H1 (cell line): ENCODE measurements at regions not wholly inside any gene's neighbourhood (a gene's known extent, or its start where the extent isn't known, plus 50 kb on each side); places are given as distances from the start of the nearest gene placed in this dataset.

ENCODE experiments used
- CTCF ChIA-PET: fragments of 300-600 bp; sonication (Branson Sonifier 250); formaldehyde crosslinking; loops from one replicate; lab custom pipeline; 2021; ENCODE audit not compliant: partially characterized antibody; lab: Charles Lee
- POLR2A ChIA-PET: fragments of 300-600 bp; sonication (Branson Sonifier 250); formaldehyde crosslinking; loops from one replicate; lab custom pipeline; 2021; ENCODE audit warnings: inconsistent platforms; ENCODE audit not compliant: partially characterized antibody; lab: Charles Lee
- DNase-seq, 2 experiments: peaks; one replicate each; pipeline versions ENCODE4 v3.0.0 to v3.0.0-alpha.2; 2010 to 2022; ENCODE audit warnings: low spot score in 2 of 2, low read depth in 1 of 2, mixed read lengths in 1 of 2
- FAIRE-seq: peaks from 2 replicates; lab custom pipeline; 2011; peaks lifted over from hg19 to GRCh38; lab: Jason Lieb, UNC
- H2AFZ ChIP-seq: 2 replicates; pipeline ENCODE4 v1.8.1; 2012; ENCODE audit warnings: low read length, inconsistent platforms
- H2AK5ac ChIP-seq: 2 replicates; pipeline ENCODE4 v1.6.1; 2013; ENCODE audit warnings: low read depth, low read length
- H2BK120ac ChIP-seq: replicated peaks from 2 replicates; pipeline ENCODE3; 2013; ENCODE audit warnings: low read depth, low read length, inconsistent platforms
- H2BK12ac ChIP-seq: 2 replicates; pipeline ENCODE4 v1.6.1; 2013; ENCODE audit warnings: low read depth, low read length
- H2BK15ac ChIP-seq: 2 replicates; pipeline ENCODE4 v1.6.1; 2013; ENCODE audit warnings: low read length
- H2BK20ac ChIP-seq: 2 replicates; pipeline ENCODE4 v1.6.1; 2013; ENCODE audit warnings: low read length
- H2BK5ac ChIP-seq: 2 replicates; pipeline ENCODE4 v1.6.1; 2013; ENCODE audit warnings: low read depth, low read length
- H3K14ac ChIP-seq: 2 replicates; pipeline ENCODE4 v1.6.1; 2013; ENCODE audit warnings: inconsistent platforms; ENCODE audit not compliant: insufficient read length
- H3K18ac ChIP-seq: 2 replicates; pipeline ENCODE4 v1.6.1; 2013; ENCODE audit warnings: low read length; ENCODE audit errors: extremely low read depth
- H3K23ac ChIP-seq: 2 replicates; pipeline ENCODE4 v1.6.1; 2013; ENCODE audit warnings: inconsistent platforms; ENCODE audit not compliant: insufficient read length
- H3K23me2 ChIP-seq: 2 replicates; pipeline ENCODE4 v1.6.1; 2013; ENCODE audit warnings: low read depth, low read length
- H3K27ac ChIP-seq: 2 replicates; pipeline ENCODE4 v1.6.1; 2011; ENCODE audit warnings: low read depth, low read length, inconsistent platforms
- H3K27me3 ChIP-seq, 4 experiments: replicated peaks in 1 of 4; 1 replicate in 1 of 4; 2 replicates in 3 of 4; pipeline versions ENCODE4 v1.6.1 to v1.8.1; 2011 to 2013; ENCODE audit warnings: low read length in 3 of 4, mild to moderate bottlenecking in 3 of 4, inconsistent platforms in 2 of 4, mixed read lengths in 2 of 4, moderate library complexity in 1 of 4; ENCODE audit not compliant: control insufficient read depth in 3 of 4, insufficient read depth in 3 of 4; ENCODE audit errors: extremely low read depth in 1 of 4
- H3K36me3 ChIP-seq, 4 experiments: 2 replicates each; pipeline versions ENCODE4 v1.6.1 to v1.8.1; 2011 to 2013; ENCODE audit warnings: mild to moderate bottlenecking in 4 of 4, low read length in 3 of 4, moderate library complexity in 2 of 4, control low read depth in 1 of 4, inconsistent platforms in 1 of 4; ENCODE audit not compliant: insufficient read depth in 4 of 4, control insufficient read depth in 2 of 4
- H3K4ac ChIP-seq: replicated peaks from 2 replicates; pipeline ENCODE3; 2013; ENCODE audit warnings: low read length, low read depth, mixed read lengths, inconsistent platforms; ENCODE audit not compliant: insufficient read length
- H3K4me1 ChIP-seq, 4 experiments: replicated peaks in 1 of 4; 1 replicate in 1 of 4; 2 replicates in 3 of 4; pipeline versions ENCODE4 v1.6.1 to v1.8.1; 2011 to 2013; ENCODE audit warnings: low read length in 3 of 4, inconsistent platforms in 2 of 4, mixed read lengths in 1 of 4; ENCODE audit not compliant: insufficient read depth in 4 of 4, control insufficient read depth in 3 of 4
- H3K4me2 ChIP-seq, 2 experiments: 2 replicates each; pipeline versions ENCODE4 v1.6.1 to v1.8.1; 2011 to 2013; ENCODE audit warnings: low read depth in 2 of 2, low read length in 2 of 2, control low read depth in 1 of 2, inconsistent platforms in 1 of 2, mild to moderate bottlenecking in 1 of 2; ENCODE audit not compliant: insufficient read depth in 1 of 2
- H3K4me3 ChIP-seq, 4 experiments: fragments of 200-600, 300-600 bp in 1 of 4; sonication (generic), shearing (Covaris generic), sonication (Bioruptor Twin) in 1 of 4; 2 replicates each; pipeline versions ENCODE4 v1.5.1 to v1.8.1; 2011 to 2016; ENCODE audit warnings: low read length in 4 of 4, low read depth in 3 of 4, control low read depth in 2 of 4, inconsistent platforms in 2 of 4, mild to moderate bottlenecking in 2 of 4, mixed read lengths in 1 of 4, moderate library complexity in 1 of 4; ENCODE audit not compliant: insufficient read depth in 2 of 4; ENCODE audit errors: extremely low read depth in 1 of 4
- H3K56ac ChIP-seq: replicated peaks from 2 replicates; pipeline ENCODE3; 2013; ENCODE audit warnings: low read depth, mild to moderate bottlenecking, mixed read lengths, low read length, inconsistent platforms; ENCODE audit not compliant: insufficient read length
- H3K79me1 ChIP-seq: 2 replicates; pipeline ENCODE4 v1.6.1; 2013; ENCODE audit warnings: low read depth, low read length, control low read depth
- H3K79me2 ChIP-seq, 2 experiments: 2 replicates each; pipeline versions ENCODE4 v1.6.1 to v1.8.1; 2012 to 2013; ENCODE audit warnings: low read length in 2 of 2, mild to moderate bottlenecking in 2 of 2, inconsistent platforms in 1 of 2; ENCODE audit not compliant: insufficient read depth in 2 of 2, control insufficient read depth in 1 of 2
- H3K9ac ChIP-seq, 4 experiments: replicated peaks in 1 of 4; 1 replicate in 1 of 4; 2 replicates in 3 of 4; pipeline versions ENCODE4 v1.6.1 to v1.8.1; 2011 to 2013; ENCODE audit warnings: low read depth in 3 of 4, low read length in 3 of 4, control low read depth in 2 of 4, mild to moderate bottlenecking in 2 of 4, moderate library complexity in 2 of 4, inconsistent platforms in 1 of 4; ENCODE audit errors: extremely low read depth in 1 of 4
- H3K9me3 ChIP-seq, 2 experiments: 2 replicates each; pipeline versions ENCODE4 v1.6.1 to v1.8.1; 2012 to 2013; ENCODE audit warnings: mild to moderate bottlenecking in 2 of 2, moderate library complexity in 2 of 2, control low read depth in 1 of 2, inconsistent platforms in 1 of 2, low read depth in 1 of 2, low read length in 1 of 2, mixed read lengths in 1 of 2; ENCODE audit not compliant: insufficient read depth in 2 of 2
- H4K20me1 ChIP-seq, 2 experiments: replicated peaks in 1 of 2; 2 replicates each; pipeline versions ENCODE3 to v1.8.1; 2011 to 2013; ENCODE audit warnings: inconsistent platforms in 2 of 2, low read length in 2 of 2, mild to moderate bottlenecking in 1 of 2; ENCODE audit not compliant: insufficient read depth in 2 of 2, control insufficient read depth in 1 of 2
- H4K5ac ChIP-seq: 2 replicates; pipeline ENCODE4 v1.6.1; 2013; ENCODE audit warnings: low read length, low read depth, mixed read lengths, inconsistent platforms; ENCODE audit not compliant: insufficient read length
- H4K8ac ChIP-seq: 2 replicates; pipeline ENCODE4 v1.8.0; 2013; ENCODE audit warnings: mild to moderate bottlenecking, moderate library complexity, low read length, inconsistent platforms; ENCODE audit not compliant: insufficient read depth; ENCODE audit errors: extremely low read depth
- H4K91ac ChIP-seq: replicated peaks from 2 replicates; pipeline ENCODE3; 2013; ENCODE audit warnings: low read length, mixed read lengths, inconsistent platforms; ENCODE audit not compliant: insufficient read length
- ASH2L ChIP-seq: fragments of 200-600, 300-600 bp; sonication (generic); IDR thresholded peaks from one replicate; pipeline ENCODE4 v1.7.1; 2017; ENCODE audit warnings: low read length
- CHD2 ChIP-seq: IDR thresholded peaks from 2 replicates; pipeline ENCODE4 v1.6.1; 2012; ENCODE audit warnings: low read length, improper control_type of control experiment
- CTBP2 ChIP-seq: IDR thresholded peaks from 2 replicates; pipeline ENCODE4 v1.7.0; 2011; ENCODE audit warnings: borderline replicate concordance, mild to moderate bottlenecking, moderate library complexity, mixed read lengths, low read length; ENCODE audit not compliant: insufficient read depth, insufficient read length
- EGR1 ChIP-seq: IDR thresholded peaks from 2 replicates; pipeline ENCODE4 v1.6.1; 2011; ENCODE audit warnings: low read depth, low read length, borderline replicate concordance
- EZH2 ChIP-seq: fragments of 200-600 bp; sonication (generic); IDR thresholded peaks from 2 replicates; pipeline ENCODE4 v1.7.1; 2012; ENCODE audit warnings: low read depth, mild to moderate bottlenecking, moderate library complexity, low read length, inconsistent platforms; ENCODE audit not compliant: severe bottlenecking
- JUN ChIP-seq: IDR thresholded peaks from 2 replicates; pipeline ENCODE4 v1.6.1; 2011; ENCODE audit warnings: low read depth, mild to moderate bottlenecking, improper control_type of control experiment, low read length
- KDM5A ChIP-seq: fragments of 200-600 bp; IDR thresholded peaks from 2 replicates; pipeline ENCODE4 v1.7.1; 2012; ENCODE audit warnings: mild to moderate bottlenecking, low read length, inconsistent platforms, mixed read lengths
- SIRT6 ChIP-seq: IDR thresholded peaks from one replicate; pipeline ENCODE4 v1.7.1; 2012; ENCODE audit warnings: low read length, inconsistent platforms
- SIX5 ChIP-seq: IDR thresholded peaks from 2 replicates; pipeline ENCODE4 v1.6.1; 2011; ENCODE audit warnings: mild to moderate bottlenecking, low read depth, low read length
- SP1 ChIP-seq: IDR thresholded peaks from 2 replicates; pipeline ENCODE4 v1.6.1; 2011; ENCODE audit warnings: low read depth, low read length
- SRF ChIP-seq: IDR thresholded peaks from 2 replicates; pipeline ENCODE4 v1.6.1; 2011; ENCODE audit warnings: mild to moderate bottlenecking, low read depth, low read length, moderate library complexity
- TBP ChIP-seq: IDR thresholded peaks from 2 replicates; pipeline ENCODE4 v1.6.1; 2011; ENCODE audit warnings: low read depth, low read length, improper control_type of control experiment
- WGBS, 2 experiments: shearing (Covaris generic) in 1 of 2; methylation state at CpG; one replicate each; pipeline versions ENCODE4 v1.1.6 to v1.1.7; 2013 to 2015; ENCODE audit warnings: low lambda C conversion rate in 2 of 2, mixed read lengths in 2 of 2, inconsistent platforms in 1 of 2, low coverage in 1 of 2, missing lambda C conversion rate in 1 of 2; ENCODE audit not compliant: insufficient replicate concordance in 2 of 2, insufficient coverage in 1 of 2, insufficient read length in 1 of 2; ENCODE audit errors: extremely low coverage in 1 of 2, missing lambda C conversion rate in 1 of 2; 5-methylcytosine and 5-hydroxymethylcytosine counted together
- TF ChIP-seq, protein P1 (sequence below): IDR thresholded peaks from 2 replicates; pipeline ENCODE4 v1.6.1; 2012; ENCODE audit warnings: inconsistent platforms
- TF ChIP-seq, protein P2 (sequence below), 3 experiments: IDR thresholded peaks; 1 replicate in 2 of 3; 2 replicates in 1 of 3; pipeline versions ENCODE4 v1.5.1 to v1.6.1; 2011; ENCODE audit warnings: low read length in 3 of 3, mild to moderate bottlenecking in 3 of 3, inconsistent platforms in 2 of 3, low read depth in 1 of 3, moderate library complexity in 1 of 3; ENCODE audit not compliant: insufficient read depth in 1 of 3; ENCODE audit errors: control extremely low read depth in 1 of 3

GRCh38 chr2:226076529-226076928 is 677.0 kb downstream of the NYAP2 start:
- Histone ChIP-seq H3K23ac (no peak overlapping the region), H3K23me2 (no peaks in the 10 kb centered on the region), H3K4me3 (no peak overlapping the region), H3K36me3 (no peaks in the 10 kb centered on the region), H2BK15ac (no peak overlapping the region), H2BK5ac (no peak overlapping the region), H3K14ac (no peak overlapping the region), H3K79me1 (no peaks in the 10 kb centered on the region), H2BK12ac (no peak overlapping the region), H3K27me3 (no peaks in the 10 kb centered on the region), H3K56ac (no peak overlapping the region), H4K20me1 (no peaks in the 10 kb centered on the region), H3K4me2 (no peak overlapping the region), H4K5ac (no peak overlapping the region), H2BK120ac (no peak overlapping the region), H2BK20ac (no peak overlapping the region), H3K27ac (no peak overlapping the region), H3K79me2 (no peaks in the 10 kb centered on the region), H3K4me1 (no peaks in the 10 kb centered on the region), H2AK5ac (no peak overlapping the region), H3K9ac (no peak overlapping the region), H2AFZ (no peak overlapping the region), H3K4ac (no peak overlapping the region), H4K8ac (no peak overlapping the region), H3K9me3 (no peaks in the 10 kb centered on the region), H4K91ac (no peak overlapping the region), H3K18ac (no peak overlapping the region)
- DNase-seq (no peak), FAIRE-seq (no peak)
- 92% methylated on average over 1 of the region's 1 CpG; no CpG with 5 or more reads in 1 of the 2 experiments for WGBS, 2 experiments
- ChIA-PET POLR2A (no interaction called here), CTCF (no interaction called here)
- TF ChIP-seq CTBP2 (no peak), EGR1 (no peak), ASH2L (no peak), EZH2 (no peak), SRF (no peak), KDM5A (no peak), SIX5 (no peak), SP1 (no peak), SIRT6 (no peak), CHD2 (no peak), TBP (no peak), JUN (no peak)
- TF ChIP-seq, protein P1, sequence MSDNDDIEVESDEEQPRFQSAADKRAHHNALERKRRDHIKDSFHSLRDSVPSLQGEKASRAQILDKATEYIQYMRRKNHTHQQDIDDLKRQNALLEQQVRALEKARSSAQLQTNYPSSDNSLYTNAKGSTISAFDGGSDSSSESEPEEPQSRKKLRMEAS, result no peak
- TF ChIP-seq, protein P2, sequence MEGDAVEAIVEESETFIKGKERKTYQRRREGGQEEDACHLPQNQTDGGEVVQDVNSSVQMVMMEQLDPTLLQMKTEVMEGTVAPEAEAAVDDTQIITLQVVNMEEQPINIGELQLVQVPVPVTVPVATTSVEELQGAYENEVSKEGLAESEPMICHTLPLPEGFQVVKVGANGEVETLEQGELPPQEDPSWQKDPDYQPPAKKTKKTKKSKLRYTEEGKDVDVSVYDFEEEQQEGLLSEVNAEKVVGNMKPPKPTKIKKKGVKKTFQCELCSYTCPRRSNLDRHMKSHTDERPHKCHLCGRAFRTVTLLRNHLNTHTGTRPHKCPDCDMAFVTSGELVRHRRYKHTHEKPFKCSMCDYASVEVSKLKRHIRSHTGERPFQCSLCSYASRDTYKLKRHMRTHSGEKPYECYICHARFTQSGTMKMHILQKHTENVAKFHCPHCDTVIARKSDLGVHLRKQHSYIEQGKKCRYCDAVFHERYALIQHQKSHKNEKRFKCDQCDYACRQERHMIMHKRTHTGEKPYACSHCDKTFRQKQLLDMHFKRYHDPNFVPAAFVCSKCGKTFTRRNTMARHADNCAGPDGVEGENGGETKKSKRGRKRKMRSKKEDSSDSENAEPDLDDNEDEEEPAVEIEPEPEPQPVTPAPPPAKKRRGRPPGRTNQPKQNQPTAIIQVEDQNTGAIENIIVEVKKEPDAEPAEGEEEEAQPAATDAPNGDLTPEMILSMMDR (IDR thresholded peaks at IDR 0.05; ENCODE audit: control extremely low read depth in 1 of 3, insufficient read depth in 1 of 3, low read depth in 1 of 3, low read length in 3 of 3), result no peak
